ENCODE measurements at regions not wholly inside any gene's neighbourhood (a gene's known extent, or its start where the extent isn't known, plus 50 kb on each side); places are given as distances from the start of the nearest gene placed in this dataset.
"Not testable (repeated sequence)": the region's sequence is repeated elsewhere in the genome, so short reads cannot be mapped to it uniquely, and the experiment has no call there.

- not testable (repeated sequence) for H3K9ac ChIP-seq (ENCODE audit: low read length in 5 of 5); H3K36me3 ChIP-seq (ENCODE audit: control insufficient read depth in 5 of 5, insufficient read depth in 5 of 5, low read length in 5 of 5); H3K27me3 ChIP-seq (ENCODE audit: control insufficient read depth in 5 of 5, insufficient read depth in 4 of 5, low read length in 5 of 5); H3K4me3 ChIP-seq (ENCODE audit: low read depth in 1 of 5, low read length in 5 of 5); H3K9me3 ChIP-seq (ENCODE audit: control insufficient read depth in 5 of 5, low read length in 5 of 5)
- Histone ChIP-seq H3K4me1 (ENCODE audit: control insufficient read depth in 5 of 5, insufficient read depth in 5 of 5, low read length in 5 of 5) (peaks cover 0 to 11% (median 0%) of the 10 kb centered on the region in 5 donors), H3K27ac (ENCODE audit: low read depth, low read length) (peak overlapping the region; percentile 41)
Measured at GRCh38 chr2:87498854-87499238, 249.0 kb upstream of the PLGLB2 start.

GRCh38 chr2:87499860-87500259, 248.0 kb upstream of the PLGLB2 start:
- not testable (repeated sequence) for H3K9me3 ChIP-seq (ENCODE audit: control insufficient read depth in 5 of 5, low read length in 5 of 5); H3K27me3 ChIP-seq (ENCODE audit: control insufficient read depth in 5 of 5, insufficient read depth in 4 of 5, low read length in 5 of 5); H3K9ac ChIP-seq (ENCODE audit: low read length in 5 of 5); H3K27ac ChIP-seq (ENCODE audit: low read depth, low read length); H3K36me3 ChIP-seq (ENCODE audit: control insufficient read depth in 5 of 5, insufficient read depth in 5 of 5, low read length in 5 of 5); H3K4me1 ChIP-seq (ENCODE audit: control insufficient read depth in 5 of 5, insufficient read depth in 5 of 5, low read length in 5 of 5)
- H3K4me3 ChIP-seq (ENCODE audit: low read depth in 1 of 5, low read length in 5 of 5), result peak overlapping the region in 1 of 5 donors; percentile 11

- not testable (repeated sequence) for H3K27ac ChIP-seq (ENCODE audit: low read depth, low read length); H3K4me1 ChIP-seq (ENCODE audit: control insufficient read depth in 5 of 5, insufficient read depth in 5 of 5, low read length in 5 of 5); H3K9ac ChIP-seq (ENCODE audit: low read length in 5 of 5); H3K36me3 ChIP-seq (ENCODE audit: control insufficient read depth in 5 of 5, insufficient read depth in 5 of 5, low read length in 5 of 5); H3K9me3 ChIP-seq (ENCODE audit: control insufficient read depth in 5 of 5, low read length in 5 of 5); H3K4me3 ChIP-seq (ENCODE audit: low read depth in 1 of 5, low read length in 5 of 5); H3K27me3 ChIP-seq (ENCODE audit: control insufficient read depth in 5 of 5, insufficient read depth in 4 of 5, low read length in 5 of 5)
Measured at GRCh38 chr2:87500421-87500820, 247.5 kb upstream of the PLGLB2 start.

GRCh38 chr2:87500951-87501350, 246.9 kb upstream of the PLGLB2 start:
- not testable (repeated sequence) for H3K27me3 ChIP-seq (ENCODE audit: control insufficient read depth in 5 of 5, insufficient read depth in 4 of 5, low read length in 5 of 5); H3K4me3 ChIP-seq (ENCODE audit: low read depth in 1 of 5, low read length in 5 of 5); H3K36me3 ChIP-seq (ENCODE audit: control insufficient read depth in 5 of 5, insufficient read depth in 5 of 5, low read length in 5 of 5); H3K9me3 ChIP-seq (ENCODE audit: control insufficient read depth in 5 of 5, low read length in 5 of 5); H3K9ac ChIP-seq (ENCODE audit: low read length in 5 of 5); H3K27ac ChIP-seq (ENCODE audit: low read depth, low read length); H3K4me1 ChIP-seq (ENCODE audit: control insufficient read depth in 5 of 5, insufficient read depth in 5 of 5, low read length in 5 of 5)

- not testable (repeated sequence) for H3K4me1 ChIP-seq (ENCODE audit: control insufficient read depth in 5 of 5, insufficient read depth in 5 of 5, low read length in 5 of 5)
Measured at GRCh38 chr2:87502948-87503347, 244.9 kb upstream of the PLGLB2 start.

GRCh38 chr2:87505239-87505638, 242.6 kb upstream of the PLGLB2 start:
- not testable (repeated sequence) for H3K4me3 ChIP-seq (ENCODE audit: low read depth in 1 of 5, low read length in 5 of 5); H3K9ac ChIP-seq (ENCODE audit: low read length in 5 of 5); H3K27me3 ChIP-seq (ENCODE audit: control insufficient read depth in 5 of 5, insufficient read depth in 4 of 5, low read length in 5 of 5); H3K27ac ChIP-seq (ENCODE audit: low read depth, low read length); H3K36me3 ChIP-seq (ENCODE audit: control insufficient read depth in 5 of 5, insufficient read depth in 5 of 5, low read length in 5 of 5); H3K4me1 ChIP-seq (ENCODE audit: control insufficient read depth in 5 of 5, insufficient read depth in 5 of 5, low read length in 5 of 5); H3K9me3 ChIP-seq (ENCODE audit: control insufficient read depth in 5 of 5, low read length in 5 of 5)

More at GRCh38 chr2:87502948-87503347, 244.9 kb upstream of the PLGLB2 start:
- not testable (repeated sequence) for H3K27me3 ChIP-seq (ENCODE audit: control insufficient read depth in 5 of 5, insufficient read depth in 4 of 5, low read length in 5 of 5); H3K4me3 ChIP-seq (ENCODE audit: low read depth in 1 of 5, low read length in 5 of 5); H3K27ac ChIP-seq (ENCODE audit: low read depth, low read length); H3K36me3 ChIP-seq (ENCODE audit: control insufficient read depth in 5 of 5, insufficient read depth in 5 of 5, low read length in 5 of 5); H3K9me3 ChIP-seq (ENCODE audit: control insufficient read depth in 5 of 5, low read length in 5 of 5); H3K9ac ChIP-seq (ENCODE audit: low read length in 5 of 5)

GRCh38 chr2:87505909-87506308, 242.0 kb upstream of the PLGLB2 start:
- H3K4me1 ChIP-seq (ENCODE audit: control insufficient read depth in 5 of 5, insufficient read depth in 5 of 5, low read length in 5 of 5); H3K9me3 ChIP-seq (ENCODE audit: control insufficient read depth in 5 of 5, low read length in 5 of 5); H3K27me3 ChIP-seq (ENCODE audit: control insufficient read depth in 5 of 5, insufficient read depth in 4 of 5, low read length in 5 of 5); H3K4me3 ChIP-seq (ENCODE audit: low read depth in 1 of 5, low read length in 5 of 5); H3K27ac ChIP-seq (ENCODE audit: low read depth, low read length); H3K36me3 ChIP-seq (ENCODE audit: control insufficient read depth in 5 of 5, insufficient read depth in 5 of 5, low read length in 5 of 5); H3K9ac ChIP-seq (ENCODE audit: low read length in 5 of 5): not testable (repeated sequence)

GRCh38 chr2:87507378-87508348, 240.2 kb upstream of the PLGLB2 start:
- not testable (repeated sequence) for H3K27me3 ChIP-seq (ENCODE audit: control insufficient read depth in 5 of 5, insufficient read depth in 4 of 5, low read length in 5 of 5); H3K4me1 ChIP-seq (ENCODE audit: control insufficient read depth in 5 of 5, insufficient read depth in 5 of 5, low read length in 5 of 5); H3K27ac ChIP-seq (ENCODE audit: low read depth, low read length); H3K9ac ChIP-seq (ENCODE audit: low read length in 5 of 5); H3K36me3 ChIP-seq (ENCODE audit: control insufficient read depth in 5 of 5, insufficient read depth in 5 of 5, low read length in 5 of 5); H3K4me3 ChIP-seq (ENCODE audit: low read depth in 1 of 5, low read length in 5 of 5); H3K9me3 ChIP-seq (ENCODE audit: control insufficient read depth in 5 of 5, low read length in 5 of 5)

GRCh38 chr2:87511195-87511778, 236.6 kb upstream of the PLGLB2 start:
- H3K27ac ChIP-seq (ENCODE audit: low read depth, low read length), result not testable (repeated sequence)

GRCh38 chr2:87512864-87513530, 234.9 kb upstream of the PLGLB2 start:
- not testable (repeated sequence) for H3K9ac ChIP-seq (ENCODE audit: low read length in 5 of 5); H3K36me3 ChIP-seq (ENCODE audit: control insufficient read depth in 5 of 5, insufficient read depth in 5 of 5, low read length in 5 of 5); H3K9me3 ChIP-seq (ENCODE audit: control insufficient read depth in 5 of 5, low read length in 5 of 5); H3K27me3 ChIP-seq (ENCODE audit: control insufficient read depth in 5 of 5, insufficient read depth in 4 of 5, low read length in 5 of 5); H3K4me3 ChIP-seq (ENCODE audit: low read depth in 1 of 5, low read length in 5 of 5); H3K4me1 ChIP-seq (ENCODE audit: control insufficient read depth in 5 of 5, insufficient read depth in 5 of 5, low read length in 5 of 5); H3K27ac ChIP-seq (ENCODE audit: low read depth, low read length)

More at GRCh38 chr2:87511195-87511778, 236.6 kb upstream of the PLGLB2 start:
- H3K36me3 ChIP-seq (ENCODE audit: control insufficient read depth in 5 of 5, insufficient read depth in 5 of 5, low read length in 5 of 5); H3K27me3 ChIP-seq (ENCODE audit: control insufficient read depth in 5 of 5, insufficient read depth in 4 of 5, low read length in 5 of 5); H3K9me3 ChIP-seq (ENCODE audit: control insufficient read depth in 5 of 5, low read length in 5 of 5); H3K4me1 ChIP-seq (ENCODE audit: control insufficient read depth in 5 of 5, insufficient read depth in 5 of 5, low read length in 5 of 5); H3K9ac ChIP-seq (ENCODE audit: low read length in 5 of 5); H3K4me3 ChIP-seq (ENCODE audit: low read depth in 1 of 5, low read length in 5 of 5): not testable (repeated sequence)

Data from subcutaneous abdominal adipose tissue (tissue), 5 donors.